SK-N-SH (cell line): ENCODE measurements at regions not wholly inside any gene's neighbourhood (a gene's known extent, or its start where the extent isn't known, plus 50 kb on each side); places are given as distances from the start of the nearest gene placed in this dataset.

Experiments
- CTCF ChIA-PET: fragments of 300-600, 350-600 bp; formaldehyde crosslinking; extraction: SDS; loops from one replicate; lab custom pipeline; 2021; lab: Yijun Ruan, JAX
- POLR2A ChIA-PET: fragments of 350-600 bp; sonication (Branson Sonifier 250); formaldehyde crosslinking; extraction: SDS; loops from one replicate; lab custom pipeline; 2020; ENCODE audit warnings: antibody characterized with exemption, inconsistent platforms; lab: Yijun Ruan, JAX
- DNase-seq: peaks from one replicate; pipeline ENCODE4 v3.0.0; 2012
- H2AFZ ChIP-seq: fragments of 200-600 bp; sonication (generic); 2 replicates; pipeline ENCODE4 v1.8.1; 2016; ENCODE audit warnings: antibody characterized with exemption, mild to moderate bottlenecking, low read depth
- H3F3A ChIP-seq: fragments of 200-600 bp; sonication (generic); replicated peaks from 2 replicates; pipeline ENCODE3; 2016; ENCODE audit warnings: antibody characterized with exemption, mild to moderate bottlenecking; ENCODE audit not compliant: insufficient read depth
- H3K27ac ChIP-seq, 2 experiments: fragments of 200-500 bp in 1 of 2; fragments of 200-600 bp in 1 of 2; sonication (Bioruptor generic) in 1 of 2; sonication (generic), shearing (Covaris generic) in 1 of 2; 2 replicates each; pipeline versions ENCODE4 v1.5.1 to v1.6.1; 2014 to 2016; ENCODE audit warnings: low read depth in 2 of 2, inconsistent platforms in 1 of 2, low read length in 1 of 2, mild to moderate bottlenecking in 1 of 2, mixed read lengths in 1 of 2
- H3K27me3 ChIP-seq: fragments of 200-600 bp; sonication (generic), shearing (Covaris generic); 2 replicates; pipeline ENCODE4 v1.6.1; 2016; ENCODE audit warnings: mixed run types; ENCODE audit not compliant: insufficient read depth
- H3K36me3 ChIP-seq, 2 experiments: fragments of 200-500 bp in 1 of 2; fragments of 200-600 bp in 1 of 2; sonication (Bioruptor generic) in 1 of 2; sonication (generic) in 1 of 2; replicated peaks in 1 of 2; 2 replicates each; pipeline versions ENCODE3 to v1.5.1; 2014 to 2016; ENCODE audit warnings: low read length in 1 of 2, mild to moderate bottlenecking in 1 of 2; ENCODE audit not compliant: insufficient read depth in 2 of 2, control insufficient read depth in 1 of 2
- H3K4me1 ChIP-seq, 2 experiments: fragments of 200-500 bp in 1 of 2; fragments of 200-600 bp in 1 of 2; sonication (Bioruptor generic) in 1 of 2; sonication (generic), shearing (Covaris generic) in 1 of 2; 2 replicates each; pipeline versions ENCODE4 v1.5.1 to v1.6.1; 2014 to 2016; ENCODE audit warnings: low read depth in 1 of 2, low read length in 1 of 2, mixed run types in 1 of 2; ENCODE audit not compliant: insufficient read depth in 2 of 2, control insufficient read depth in 1 of 2
- H3K4me2 ChIP-seq: fragments of 200-600 bp; sonication (generic), shearing (Covaris generic); 2 replicates; pipeline ENCODE4 v1.6.1; 2017; ENCODE audit warnings: mixed run types
- H3K4me3 ChIP-seq, 2 experiments: fragments of 200-500 bp in 1 of 2; fragments of 200-600 bp in 1 of 2; sonication (Bioruptor generic) in 1 of 2; sonication (generic), shearing (Covaris generic) in 1 of 2; 2 replicates each; pipeline versions ENCODE4 v1.5.1 to v1.8.1; 2014 to 2016; ENCODE audit warnings: low read depth in 2 of 2, inconsistent platforms in 1 of 2, low read length in 1 of 2, mild to moderate bottlenecking in 1 of 2, mixed read lengths in 1 of 2, moderate library complexity in 1 of 2
- H3K79me2 ChIP-seq: fragments of 200-600 bp; sonication (generic); 2 replicates; pipeline ENCODE4 v1.8.1; 2017; ENCODE audit warnings: mild to moderate bottlenecking; ENCODE audit not compliant: insufficient read depth
- H3K9ac ChIP-seq: fragments of 200-600 bp; sonication (generic); 2 replicates; pipeline ENCODE4 v1.6.1; 2017; ENCODE audit warnings: mixed run types
- H3K9me2 ChIP-seq: fragments of 200-600 bp; sonication (generic); 2 replicates; pipeline ENCODE4 v1.6.1; 2017; ENCODE audit warnings: mixed run types
- H3K9me3 ChIP-seq: fragments of 200-600 bp; sonication (generic); 2 replicates; pipeline ENCODE4 v1.6.1; 2017; ENCODE audit warnings: mixed run types, mild to moderate bottlenecking, moderate library complexity
- H4K20me1 ChIP-seq: fragments of 200-600 bp; sonication (generic); 2 replicates; pipeline ENCODE4 v1.6.1; 2017; ENCODE audit warnings: mild to moderate bottlenecking, mixed run types; ENCODE audit not compliant: insufficient read depth
- CHD2 ChIP-seq: fragments of 150-350 bp; IDR thresholded peaks from 2 replicates; pipeline ENCODE4 v1.6.1; 2018; ENCODE audit warnings: low read length; ENCODE audit not compliant: partially characterized antibody
- FOSL2 ChIP-seq: IDR thresholded peaks from 2 replicates; pipeline ENCODE4 v1.4.0; 2012; ENCODE audit warnings: low read depth, mild to moderate bottlenecking, moderate library complexity, borderline replicate concordance
- FOXJ3 ChIP-seq: sonication (generic); formaldehyde crosslinking; IDR thresholded peaks from 2 replicates; pipeline ENCODE4 v1.5.1; 2020; ENCODE audit warnings: mild to moderate bottlenecking, missing genetic modification reagents
- FOXM1 ChIP-seq: IDR thresholded peaks from 2 replicates; pipeline ENCODE4 v1.4.0; 2012; ENCODE audit warnings: low read depth, mild to moderate bottlenecking
- GATA2 ChIP-seq: sonication (generic); formaldehyde crosslinking; IDR thresholded peaks from 2 replicates; pipeline ENCODE4 v1.5.0; 2020; ENCODE audit warnings: mild to moderate bottlenecking, missing genetic modification reagents
- IRF3 ChIP-seq: fragments of 150-350 bp; IDR thresholded peaks from 2 replicates; pipeline ENCODE4 v1.6.1; 2016; ENCODE audit warnings: mild to moderate bottlenecking, low read depth, low read length
- PBX3 ChIP-seq: IDR thresholded peaks from 2 replicates; pipeline ENCODE4; 2012
- RXRA ChIP-seq: IDR thresholded peaks from 2 replicates; pipeline ENCODE4 v1.4.0; 2012; ENCODE audit warnings: low read depth, mild to moderate bottlenecking, borderline replicate concordance
- TAF1 ChIP-seq: IDR thresholded peaks from 2 replicates; pipeline ENCODE4 v1.6.1; 2012; ENCODE audit warnings: low read depth, mild to moderate bottlenecking, low read length, moderate library complexity, borderline replicate concordance
- YY1 ChIP-seq: IDR thresholded peaks from 2 replicates; pipeline ENCODE4 v1.4.0; 2012; ENCODE audit warnings: low read depth, mild to moderate bottlenecking
- ZBTB33 ChIP-seq: IDR thresholded peaks from 2 replicates; pipeline ENCODE4 v1.4.0; 2012; ENCODE audit warnings: low read depth, borderline replicate concordance
- WGBS: methylation state at CpG from one replicate; pipeline ENCODE4 v1.1.6; 2017; ENCODE audit warnings: low lambda C conversion rate; 5-methylcytosine and 5-hydroxymethylcytosine counted together

GRCh38 chr6:91654357-91654756 lies 1067.5 kb upstream of the MAP3K7 start (continued):
- TF ChIP-seq ZBTB33, result no peak
- TF ChIP-seq FOSL2, result no peak
- TF ChIP-seq PBX3, result no peak
- no peak for TF ChIP-seq GATA2 (CRISPR knock-in tag)
- TF ChIP-seq RXRA, result no peak

- H3K4me3 ChIP-seq, result no peak overlapping the region
- H3K79me2 ChIP-seq, result no peaks in the 10 kb centered on the region
- H3K36me3 ChIP-seq, result no peaks in the 10 kb centered on the region
- no peak overlapping the region for H3K4me2 ChIP-seq
- H2AFZ ChIP-seq, result no peak overlapping the region
- no peaks in the 10 kb centered on the region for H3F3A ChIP-seq
- no peaks in the 10 kb centered on the region for H3K4me1 ChIP-seq
- ChIA-PET CTCF (no interaction called here), POLR2A (no interaction called here)
- H3K9me3 ChIP-seq, result no peaks in the 10 kb centered on the region
- H3K9ac ChIP-seq, result no peak overlapping the region
- no peaks in the 10 kb centered on the region for H3K9me2 ChIP-seq
- no peak for TF ChIP-seq CHD2
- no peak for TF ChIP-seq YY1
- TF ChIP-seq TAF1, result no peak
- TF ChIP-seq FOXM1, result no peak
- no peak for TF ChIP-seq IRF3
- no peak for TF ChIP-seq PBX3
- TF ChIP-seq FOXJ3 (CRISPR knock-in tag), result no peak
- 9% methylated on average over 5 of the region's 5 CpGs for WGBS
- H3K27me3 ChIP-seq, result no peaks in the 10 kb centered on the region
- H3K27ac ChIP-seq, result no peak overlapping the region
- H4K20me1 ChIP-seq, result no peaks in the 10 kb centered on the region
- no peak for DNase-seq
These were observed 1067.0 kb upstream of the MAP3K7 start for GRCh38 chr6:91653895-91654294.
